Neural crest cell (in vitro differentiated cells): ENCODE measurements at regions not wholly inside any gene's neighbourhood (a gene's known extent, or its start where the extent isn't known, plus 50 kb on each side); places are given as distances from the start of the nearest gene placed in this dataset.

Experiments
- DNase-seq: peaks from one replicate; pipeline ENCODE4 v3.0.0; 2021; ENCODE audit warnings: low read depth, mixed read lengths, low spot score
- H3K27ac Mint-ChIP-seq: one replicate; pipeline ENCODE4 v1.8.0; 2021; ENCODE audit warnings: mild to moderate bottlenecking, mixed read lengths; ENCODE audit not compliant: unreplicated experiment
- H3K27me3 Mint-ChIP-seq: 2 replicates; pipeline ENCODE4 v1.8.0; 2021; ENCODE audit warnings: low read depth, mild to moderate bottlenecking, mixed read lengths
- H3K36me3 Mint-ChIP-seq: 2 replicates; pipeline ENCODE4 v1.8.0; 2021; ENCODE audit warnings: low read depth, mild to moderate bottlenecking, mixed read lengths
- H3K4me1 Mint-ChIP-seq: 2 replicates; pipeline ENCODE4 v1.8.0; 2021; ENCODE audit warnings: mixed read lengths
- H3K4me3 Mint-ChIP-seq: one replicate; pipeline ENCODE4 v1.8.0; 2021; ENCODE audit warnings: mild to moderate bottlenecking, mixed read lengths
- H3K9me3 Mint-ChIP-seq: 2 replicates; pipeline ENCODE4 v1.8.0; 2021; ENCODE audit warnings: mixed read lengths
- CTCF ChIP-seq: fragments of 200-600 bp; sonication (generic); conservative IDR thresholded peaks from 2 replicates; pipeline ENCODE4 v1.5.0; 2021; ENCODE audit warnings: antibody characterized with exemption, mild to moderate bottlenecking

- H3K27ac Mint-ChIP-seq = no peak overlapping the region
- H3K36me3 Mint-ChIP-seq = peaks cover 3% of the 10 kb centered on the region
- H3K4me3 Mint-ChIP-seq = no peak overlapping the region
- no peaks in the 10 kb centered on the region for H3K4me1 Mint-ChIP-seq
- DNase-seq = no peak
- TF ChIP-seq CTCF = no peak
- H3K9me3 Mint-ChIP-seq = peaks cover 7% of the 10 kb centered on the region
- H3K27me3 Mint-ChIP-seq = no peaks in the 10 kb centered on the region
Measured at GRCh38 chr1:55974714-55975441, 604.5 kb downstream of the PLPP3 start.

GRCh38 chr1:55970526-55971110 lies 608.7 kb downstream of the PLPP3 start:
- Mint-ChIP-seq H3K36me3 (peaks cover 3% of the 10 kb centered on the region), H3K9me3 (peaks cover 5% of the 10 kb centered on the region), H3K27ac (no peak overlapping the region), H3K27me3 (no peaks in the 10 kb centered on the region), H3K4me1 (no peaks in the 10 kb centered on the region), H3K4me3 (no peak overlapping the region)
- no peak for DNase-seq
- TF ChIP-seq CTCF = no peak

GRCh38 chr1:55969322-55969721 lies 610.0 kb downstream of the PLPP3 start:
- Mint-ChIP-seq H3K4me3 (no peak overlapping the region), H3K27me3 (no peaks in the 10 kb centered on the region), H3K27ac (no peak overlapping the region), H3K4me1 (no peaks in the 10 kb centered on the region), H3K9me3 (peaks cover 10% of the 10 kb centered on the region), H3K36me3 (peaks cover 3% of the 10 kb centered on the region)
- no peak for TF ChIP-seq CTCF
- no peak for DNase-seq

- Mint-ChIP-seq H3K36me3 (peaks cover 3% of the 10 kb centered on the region), H3K27ac (no peak overlapping the region), H3K9me3 (peaks cover 8% of the 10 kb centered on the region), H3K27me3 (no peaks in the 10 kb centered on the region), H3K4me1 (no peaks in the 10 kb centered on the region), H3K4me3 (no peak overlapping the region)
- no peak for DNase-seq
- no peak for TF ChIP-seq CTCF
Measured at GRCh38 chr1:55968661-55969060, 610.7 kb downstream of the PLPP3 start.

- DNase-seq = no peak
- Mint-ChIP-seq H3K27me3 (no peaks in the 10 kb centered on the region), H3K4me3 (no peak overlapping the region), H3K36me3 (no peaks in the 10 kb centered on the region), H3K9me3 (peaks cover 6% of the 10 kb centered on the region), H3K4me1 (no peaks in the 10 kb centered on the region), H3K27ac (no peak overlapping the region)
- no peak for TF ChIP-seq CTCF
Measured at GRCh38 chr1:55965981-55966461, 613.3 kb downstream of the PLPP3 start.
